MG63 (cell line): ENCODE measurements at regions not wholly inside any gene's neighbourhood (a gene's known extent, or its start where the extent isn't known, plus 50 kb on each side); places are given as distances from the start of the nearest gene placed in this dataset.
"Not testable (repeated sequence)": the region's sequence is repeated elsewhere in the genome, so short reads cannot be mapped to it uniquely, and the experiment has no call there.

Source experiments
- DNase-seq: peaks from one replicate; pipeline ENCODE4 v3.0.0-alpha.2; 2020
- H3K27me3 ChIP-seq: fragments of 250-450 bp; sonication (Bioruptor Pico); 2 replicates; pipeline ENCODE4 v1.5.1; 2020; ENCODE audit warnings: mild to moderate bottlenecking, moderate library complexity
- H3K36me3 ChIP-seq: fragments of 250-450 bp; sonication (Bioruptor Pico); 2 replicates; pipeline ENCODE4 v1.5.1; 2020; ENCODE audit warnings: mild to moderate bottlenecking, moderate library complexity
- H3K4me3 ChIP-seq: fragments of 250-450 bp; sonication (Bioruptor Pico); 2 replicates; pipeline ENCODE4 v1.5.1; 2020; ENCODE audit warnings: mild to moderate bottlenecking, moderate library complexity
- H3K9me3 ChIP-seq: fragments of 250-450 bp; sonication (Bioruptor Pico); 2 replicates; pipeline ENCODE4 v1.5.1; 2020; ENCODE audit warnings: mild to moderate bottlenecking, moderate library complexity

GRCh38 chr16:13377143-13377542 lies 475.7 kb downstream of the SHISA9 start:
- H3K9me3 ChIP-seq = no peaks in the 10 kb centered on the region
- no peak overlapping the region for H3K4me3 ChIP-seq
- no peak for DNase-seq
- no peaks in the 10 kb centered on the region for H3K36me3 ChIP-seq
- no peaks in the 10 kb centered on the region for H3K27me3 ChIP-seq

- Histone ChIP-seq H3K9me3 (no peaks in the 10 kb centered on the region), H3K27me3 (no peaks in the 10 kb centered on the region), H3K4me3 (no peak overlapping the region), H3K36me3 (no peaks in the 10 kb centered on the region)
- no peak for DNase-seq
These were observed 476.8 kb downstream of the SHISA9 start for GRCh38 chr16:13378151-13378550.

- Histone ChIP-seq H3K9me3 (no peaks in the 10 kb centered on the region), H3K27me3 (no peaks in the 10 kb centered on the region)
- DNase-seq = no peak
These were observed 477.9 kb downstream of the SHISA9 start for GRCh38 chr16:13379266-13379665.

GRCh38 chr16:13385156-13386040 lies 484.0 kb downstream of the SHISA9 start:
- not testable (repeated sequence) for H3K36me3 ChIP-seq, H3K27me3 ChIP-seq, DNase-seq, H3K9me3 ChIP-seq, H3K4me3 ChIP-seq

More at GRCh38 chr16:13379266-13379665, 477.9 kb downstream of the SHISA9 start:
- no peaks in the 10 kb centered on the region for H3K36me3 ChIP-seq
- H3K4me3 ChIP-seq = no peak overlapping the region

GRCh38 chr16:13390093-13390985 lies 488.9 kb downstream of the SHISA9 start:
- DNase-seq = no peak
- no peaks in the 10 kb centered on the region for H3K9me3 ChIP-seq
- no peak overlapping the region for H3K4me3 ChIP-seq
- no peaks in the 10 kb centered on the region for H3K27me3 ChIP-seq
- no peaks in the 10 kb centered on the region for H3K36me3 ChIP-seq

- Histone ChIP-seq H3K36me3 (no peaks in the 10 kb centered on the region), H3K4me3 (no peak overlapping the region), H3K9me3 (no peaks in the 10 kb centered on the region), H3K27me3 (no peaks in the 10 kb centered on the region)
- DNase-seq = no peak
These were observed 489.5 kb downstream of the SHISA9 start for GRCh38 chr16:13390986-13391305.

- no peaks in the 10 kb centered on the region for H3K36me3 ChIP-seq
- no peaks in the 10 kb centered on the region for H3K9me3 ChIP-seq
- no peak for DNase-seq
- no peak overlapping the region for H3K4me3 ChIP-seq
- H3K27me3 ChIP-seq = no peaks in the 10 kb centered on the region
These were observed 489.9 kb downstream of the SHISA9 start for GRCh38 chr16:13391337-13391736.

GRCh38 chr16:13392341-13392740 lies 490.9 kb downstream of the SHISA9 start:
- no peaks in the 10 kb centered on the region for H3K36me3 ChIP-seq
- no peaks in the 10 kb centered on the region for H3K27me3 ChIP-seq
- no peak overlapping the region for H3K4me3 ChIP-seq
- no peak for DNase-seq
- H3K9me3 ChIP-seq = no peaks in the 10 kb centered on the region

- Histone ChIP-seq H3K9me3 (no peaks in the 10 kb centered on the region), H3K36me3 (no peaks in the 10 kb centered on the region), H3K27me3 (no peaks in the 10 kb centered on the region), H3K4me3 (no peak overlapping the region)
- DNase-seq = no peak
These were observed 492.4 kb downstream of the SHISA9 start for GRCh38 chr16:13393816-13394215.

GRCh38 chr16:13394488-13394887 lies 493.1 kb downstream of the SHISA9 start:
- Histone ChIP-seq H3K36me3 (no peaks in the 10 kb centered on the region), H3K9me3 (no peaks in the 10 kb centered on the region), H3K4me3 (no peak overlapping the region), H3K27me3 (no peaks in the 10 kb centered on the region)
- DNase-seq = no peak

GRCh38 chr16:13397126-13397525 lies 495.7 kb downstream of the SHISA9 start:
- H3K36me3 ChIP-seq = no peaks in the 10 kb centered on the region
- no peaks in the 10 kb centered on the region for H3K27me3 ChIP-seq
- H3K4me3 ChIP-seq = no peak overlapping the region
- no peak for DNase-seq
- H3K9me3 ChIP-seq = no peaks in the 10 kb centered on the region

GRCh38 chr16:13401641-13402040 lies 500.2 kb downstream of the SHISA9 start:
- Histone ChIP-seq H3K36me3 (no peaks in the 10 kb centered on the region), H3K9me3 (no peaks in the 10 kb centered on the region), H3K27me3 (no peaks in the 10 kb centered on the region), H3K4me3 (no peak overlapping the region)
- DNase-seq = no peak

- Histone ChIP-seq H3K27me3 (no peaks in the 10 kb centered on the region), H3K36me3 (no peaks in the 10 kb centered on the region)
- no peak for DNase-seq
These were observed 501.2 kb downstream of the SHISA9 start for GRCh38 chr16:13402601-13403000.

GRCh38 chr16:13403326-13403725 lies 501.9 kb downstream of the SHISA9 start:
- no peaks in the 10 kb centered on the region for H3K9me3 ChIP-seq
- no peak overlapping the region for H3K4me3 ChIP-seq
- no peak for DNase-seq
- H3K36me3 ChIP-seq = no peaks in the 10 kb centered on the region
- no peaks in the 10 kb centered on the region for H3K27me3 ChIP-seq

More at GRCh38 chr16:13402601-13403000, 501.2 kb downstream of the SHISA9 start:
- Histone ChIP-seq H3K9me3 (no peaks in the 10 kb centered on the region), H3K4me3 (no peak overlapping the region)

- no peak for DNase-seq
- Histone ChIP-seq H3K27me3 (no peaks in the 10 kb centered on the region), H3K36me3 (no peaks in the 10 kb centered on the region), H3K9me3 (no peaks in the 10 kb centered on the region), H3K4me3 (no peak overlapping the region)
These were observed 505.8 kb upstream of the ERCC4 start for GRCh38 chr16:13414154-13414553.

GRCh38 chr16:13419589-13419988 lies 500.4 kb upstream of the ERCC4 start:
- Histone ChIP-seq H3K9me3 (no peaks in the 10 kb centered on the region), H3K36me3 (no peaks in the 10 kb centered on the region), H3K4me3 (no peak overlapping the region), H3K27me3 (no peaks in the 10 kb centered on the region)
- no peak for DNase-seq

- H3K4me3 ChIP-seq = no peak overlapping the region
- H3K27me3 ChIP-seq = no peaks in the 10 kb centered on the region
- H3K9me3 ChIP-seq = no peaks in the 10 kb centered on the region
- H3K36me3 ChIP-seq = no peaks in the 10 kb centered on the region
- DNase-seq = no peak
These were observed 498.2 kb upstream of the ERCC4 start for GRCh38 chr16:13421726-13422125.
